ENCODE measurements at regions not wholly inside any gene's neighbourhood (a gene's known extent, or its start where the extent isn't known, plus 50 kb on each side); places are given as distances from the start of the nearest gene placed in this dataset.

DNA sequence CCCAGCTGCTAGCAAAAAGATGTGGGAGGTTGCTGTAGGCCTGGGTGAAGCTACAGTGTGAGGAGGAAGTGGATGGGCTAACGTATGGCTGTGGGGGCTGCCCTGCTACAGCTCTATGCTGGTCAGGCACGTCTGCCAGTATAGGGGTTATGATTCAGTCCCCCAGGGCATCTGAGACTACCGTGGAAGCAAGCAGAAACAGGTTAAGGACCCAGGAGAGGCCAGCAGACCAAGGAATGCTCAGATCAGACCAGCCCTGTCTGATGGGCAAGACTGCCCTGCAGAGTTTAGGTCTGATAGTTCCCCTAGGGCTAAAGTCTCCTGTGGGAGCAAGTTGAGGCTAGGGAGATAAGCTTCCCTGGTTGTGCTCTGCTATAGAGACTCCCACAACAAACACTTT is 416.1 kb upstream of the CTNND2 start:
- TF ChIP-seq, protein P1, sequence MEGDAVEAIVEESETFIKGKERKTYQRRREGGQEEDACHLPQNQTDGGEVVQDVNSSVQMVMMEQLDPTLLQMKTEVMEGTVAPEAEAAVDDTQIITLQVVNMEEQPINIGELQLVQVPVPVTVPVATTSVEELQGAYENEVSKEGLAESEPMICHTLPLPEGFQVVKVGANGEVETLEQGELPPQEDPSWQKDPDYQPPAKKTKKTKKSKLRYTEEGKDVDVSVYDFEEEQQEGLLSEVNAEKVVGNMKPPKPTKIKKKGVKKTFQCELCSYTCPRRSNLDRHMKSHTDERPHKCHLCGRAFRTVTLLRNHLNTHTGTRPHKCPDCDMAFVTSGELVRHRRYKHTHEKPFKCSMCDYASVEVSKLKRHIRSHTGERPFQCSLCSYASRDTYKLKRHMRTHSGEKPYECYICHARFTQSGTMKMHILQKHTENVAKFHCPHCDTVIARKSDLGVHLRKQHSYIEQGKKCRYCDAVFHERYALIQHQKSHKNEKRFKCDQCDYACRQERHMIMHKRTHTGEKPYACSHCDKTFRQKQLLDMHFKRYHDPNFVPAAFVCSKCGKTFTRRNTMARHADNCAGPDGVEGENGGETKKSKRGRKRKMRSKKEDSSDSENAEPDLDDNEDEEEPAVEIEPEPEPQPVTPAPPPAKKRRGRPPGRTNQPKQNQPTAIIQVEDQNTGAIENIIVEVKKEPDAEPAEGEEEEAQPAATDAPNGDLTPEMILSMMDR (IDR thresholded peaks at IDR 0.05; ENCODE audit: insufficient read depth, low read length) = no peak
- TF ChIP-seq POLR2AphosphoS5 (IDR thresholded peaks at IDR 0.05; ENCODE audit: low read depth) = no peak
- TF ChIP-seq, protein P2, sequence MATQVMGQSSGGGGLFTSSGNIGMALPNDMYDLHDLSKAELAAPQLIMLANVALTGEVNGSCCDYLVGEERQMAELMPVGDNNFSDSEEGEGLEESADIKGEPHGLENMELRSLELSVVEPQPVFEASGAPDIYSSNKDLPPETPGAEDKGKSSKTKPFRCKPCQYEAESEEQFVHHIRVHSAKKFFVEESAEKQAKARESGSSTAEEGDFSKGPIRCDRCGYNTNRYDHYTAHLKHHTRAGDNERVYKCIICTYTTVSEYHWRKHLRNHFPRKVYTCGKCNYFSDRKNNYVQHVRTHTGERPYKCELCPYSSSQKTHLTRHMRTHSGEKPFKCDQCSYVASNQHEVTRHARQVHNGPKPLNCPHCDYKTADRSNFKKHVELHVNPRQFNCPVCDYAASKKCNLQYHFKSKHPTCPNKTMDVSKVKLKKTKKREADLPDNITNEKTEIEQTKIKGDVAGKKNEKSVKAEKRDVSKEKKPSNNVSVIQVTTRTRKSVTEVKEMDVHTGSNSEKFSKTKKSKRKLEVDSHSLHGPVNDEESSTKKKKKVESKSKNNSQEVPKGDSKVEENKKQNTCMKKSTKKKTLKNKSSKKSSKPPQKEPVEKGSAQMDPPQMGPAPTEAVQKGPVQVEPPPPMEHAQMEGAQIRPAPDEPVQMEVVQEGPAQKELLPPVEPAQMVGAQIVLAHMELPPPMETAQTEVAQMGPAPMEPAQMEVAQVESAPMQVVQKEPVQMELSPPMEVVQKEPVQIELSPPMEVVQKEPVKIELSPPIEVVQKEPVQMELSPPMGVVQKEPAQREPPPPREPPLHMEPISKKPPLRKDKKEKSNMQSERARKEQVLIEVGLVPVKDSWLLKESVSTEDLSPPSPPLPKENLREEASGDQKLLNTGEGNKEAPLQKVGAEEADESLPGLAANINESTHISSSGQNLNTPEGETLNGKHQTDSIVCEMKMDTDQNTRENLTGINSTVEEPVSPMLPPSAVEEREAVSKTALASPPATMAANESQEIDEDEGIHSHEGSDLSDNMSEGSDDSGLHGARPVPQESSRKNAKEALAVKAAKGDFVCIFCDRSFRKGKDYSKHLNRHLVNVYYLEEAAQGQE (IDR thresholded peaks at IDR 0.05; ENCODE audit: insufficient replicate concordance, low read depth) = no peak
- no peak for TF ChIP-seq SPI1 (IDR thresholded peaks at IDR 0.05; ENCODE audit: borderline replicate concordance, low read depth)
